ENCODE measurements at regions not wholly inside any gene's neighbourhood (a gene's known extent, or its start where the extent isn't known, plus 50 kb on each side); places are given as distances from the start of the nearest gene placed in this dataset.

DNA sequence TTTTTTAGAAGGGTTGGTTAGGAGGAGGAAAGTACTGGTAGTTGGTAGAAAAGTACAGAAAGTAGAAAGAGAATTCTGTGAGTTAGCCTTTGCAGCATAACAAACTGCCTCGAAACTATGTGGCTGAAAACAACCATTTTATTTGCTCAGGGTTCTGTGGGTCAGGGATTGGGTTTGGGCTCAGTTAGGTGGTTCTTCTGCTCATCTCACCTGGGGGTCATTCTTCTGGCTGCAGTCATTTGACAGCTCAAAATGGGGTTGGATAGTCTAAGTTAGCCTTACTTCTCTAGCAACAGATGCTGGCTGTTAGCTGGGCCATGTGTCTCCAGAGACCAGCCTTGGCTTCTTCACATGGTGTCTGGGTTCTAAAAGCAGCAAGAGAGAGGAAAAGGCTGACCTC, 119.4 kb downstream of the SMIM20 start:
- DNase-seq (no peak), ATAC-seq (ENCODE audit: insufficient read depth, low read depth) (no peak)
- Histone ChIP-seq H3K4me3 (ENCODE audit: low read depth in 1 of 2, low read length in 2 of 2) (no peak overlapping the region), H3K9me3 (ENCODE audit: insufficient read depth, low read length, severe bottlenecking) (no peaks in the 10 kb centered on the region), H3K27me3 (ENCODE audit: insufficient read depth, low read length, poor library complexity) (no peaks in the 10 kb centered on the region), H3K9ac (ENCODE audit: low read depth, low read length) (no peak overlapping the region), H4K20me1 (ENCODE audit: insufficient read depth, low read length) (no peaks in the 10 kb centered on the region), H3K27ac (ENCODE audit: low read length) (no peak overlapping the region), H3K4me2 (ENCODE audit: insufficient read depth, low read length) (no peak overlapping the region), H3K79me2 (ENCODE audit: insufficient read depth, low read length) (no peaks in the 10 kb centered on the region), H3K4me1 (ENCODE audit: insufficient read depth, low read length) (no peaks in the 10 kb centered on the region), H2AFZ (ENCODE audit: low read depth, low read length) (no peak overlapping the region), H3K36me3 (ENCODE audit: insufficient read depth, low read length) (no peaks in the 10 kb centered on the region)
- no peak for TF ChIP-seq CTCF (IDR thresholded peaks at IDR 0.05; ENCODE audit: borderline replicate concordance, extremely low read depth, low read length, poor library complexity, severe bottlenecking)
- no peak for TF ChIP-seq EZH2 (IDR thresholded peaks at IDR 0.05; ENCODE audit: borderline replicate concordance, low read depth, low read length, severe bottlenecking)

GRCh38 chr4:26034849-26035248, 120.8 kb downstream of the SMIM20 start:
- Histone ChIP-seq H2AFZ (ENCODE audit: low read depth, low read length) (no peak overlapping the region), H3K9ac (ENCODE audit: low read depth, low read length) (no peak overlapping the region), H3K79me2 (ENCODE audit: insufficient read depth, low read length) (no peaks in the 10 kb centered on the region), H3K4me2 (ENCODE audit: insufficient read depth, low read length) (no peak overlapping the region), H3K4me3 (ENCODE audit: low read depth in 1 of 2, low read length in 2 of 2) (no peak overlapping the region), H3K9me3 (ENCODE audit: insufficient read depth, low read length, severe bottlenecking) (no peaks in the 10 kb centered on the region), H3K27me3 (ENCODE audit: insufficient read depth, low read length, poor library complexity) (no peaks in the 10 kb centered on the region), H3K36me3 (ENCODE audit: insufficient read depth, low read length) (no peaks in the 10 kb centered on the region), H4K20me1 (ENCODE audit: insufficient read depth, low read length) (no peaks in the 10 kb centered on the region), H3K4me1 (ENCODE audit: insufficient read depth, low read length) (no peaks in the 10 kb centered on the region), H3K27ac (ENCODE audit: low read length) (no peak overlapping the region)
- TF ChIP-seq EZH2 (IDR thresholded peaks at IDR 0.05; ENCODE audit: borderline replicate concordance, low read depth, low read length, severe bottlenecking) (no peak), CTCF (IDR thresholded peaks at IDR 0.05; ENCODE audit: borderline replicate concordance, extremely low read depth, low read length, poor library complexity, severe bottlenecking) (no peak)
- DNase-seq, result no peak
- peak; percentile 19; the same call in 1 of the 3 replicates for ATAC-seq (ENCODE audit: insufficient read depth, low read depth)

GRCh38 chr4:26035921-26036320, 121.9 kb downstream of the SMIM20 start:
- TF ChIP-seq CTCF (IDR thresholded peaks at IDR 0.05; ENCODE audit: borderline replicate concordance, extremely low read depth, low read length, poor library complexity, severe bottlenecking), result no peak
- TF ChIP-seq EZH2 (IDR thresholded peaks at IDR 0.05; ENCODE audit: borderline replicate concordance, low read depth, low read length, severe bottlenecking), result no peak
- Histone ChIP-seq H3K79me2 (ENCODE audit: insufficient read depth, low read length) (no peaks in the 10 kb centered on the region), H3K4me2 (ENCODE audit: insufficient read depth, low read length) (no peak overlapping the region), H3K9me3 (ENCODE audit: insufficient read depth, low read length, severe bottlenecking) (no peaks in the 10 kb centered on the region), H3K4me3 (ENCODE audit: low read depth in 1 of 2, low read length in 2 of 2) (no peak overlapping the region), H3K27ac (ENCODE audit: low read length) (no peak overlapping the region), H4K20me1 (ENCODE audit: insufficient read depth, low read length) (no peaks in the 10 kb centered on the region), H3K9ac (ENCODE audit: low read depth, low read length) (no peak overlapping the region), H3K36me3 (ENCODE audit: insufficient read depth, low read length) (no peaks in the 10 kb centered on the region), H2AFZ (ENCODE audit: low read depth, low read length) (no peak overlapping the region), H3K27me3 (ENCODE audit: insufficient read depth, low read length, poor library complexity) (no peaks in the 10 kb centered on the region), H3K4me1 (ENCODE audit: insufficient read depth, low read length) (no peaks in the 10 kb centered on the region)
- DNase-seq (no peak), ATAC-seq (ENCODE audit: insufficient read depth, low read depth) (no peak)
